ENCODE measurements at regions not wholly inside any gene's neighbourhood (a gene's known extent, or its start where the extent isn't known, plus 50 kb on each side); places are given as distances from the start of the nearest gene placed in this dataset.

DNA sequence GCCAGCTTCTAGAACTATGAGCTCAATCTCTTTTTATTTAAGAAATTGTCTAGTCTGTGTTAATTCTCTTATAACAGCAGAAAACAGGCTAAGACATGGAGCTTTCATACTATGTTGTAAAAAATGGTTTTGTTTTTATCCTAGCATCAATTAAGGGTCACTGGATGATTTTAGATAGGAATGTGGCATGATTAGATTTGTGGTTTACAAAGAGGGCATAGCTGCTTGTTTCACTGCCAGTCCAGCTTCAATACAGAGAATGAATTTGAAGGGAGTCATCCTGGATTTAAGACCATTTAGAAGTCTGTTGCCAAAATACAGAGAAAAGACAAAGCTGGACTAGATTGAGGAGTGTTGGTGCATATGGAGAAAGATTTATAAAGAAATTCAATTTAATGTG, 532.6 kb upstream of the CCDC54 start:
- Histone ChIP-seq H3K9me3 (no peaks in the 10 kb centered on the region), H3F3A (replicated peaks; ENCODE audit: insufficient read depth) (peaks cover 5% of the 10 kb centered on the region), H3K9ac (no peak overlapping the region), H3K79me2 (ENCODE audit: insufficient read depth) (0 out of 2 replicates have a peak, but pooled peaks cover 7% of the 10 kb centered on the region), H3K4me3 (ENCODE audit: low read depth in 2 of 2, low read length in 1 of 2) (no peak overlapping the region), H4K20me1 (ENCODE audit: insufficient read depth) (no peaks in the 10 kb centered on the region), H3K4me1 (ENCODE audit: control insufficient read depth in 1 of 2, insufficient read depth in 2 of 2, low read depth in 1 of 2, low read length in 1 of 2) (peaks cover 0 to 16% of the 10 kb centered on the region in 2 experiments; a peak in 1 of 4 replicates), H2AFZ (ENCODE audit: low read depth) (no peak overlapping the region), H3K9me2 (no peaks in the 10 kb centered on the region), H3K4me2 (no peak overlapping the region), H3K36me3 (replicated peaks in 1 of 2; ENCODE audit: control insufficient read depth in 1 of 2, insufficient read depth in 2 of 2, low read length in 1 of 2) (peaks cover 0 to 9% of the 10 kb centered on the region in 2 experiments), H3K27ac (ENCODE audit: low read depth in 2 of 2, low read length in 1 of 2) (peak overlapping the region in 1 of 2 experiments; percentile 5; a peak in 1 of 4 replicates), H3K27me3 (ENCODE audit: insufficient read depth) (no peaks in the 10 kb centered on the region)
- POLR2A ChIA-PET, result no interaction called here
- TF ChIP-seq MEF2A (IDR thresholded peaks at IDR 0.05; ENCODE audit: borderline replicate concordance, low read depth), result no peak
- TF ChIP-seq, protein P1, sequence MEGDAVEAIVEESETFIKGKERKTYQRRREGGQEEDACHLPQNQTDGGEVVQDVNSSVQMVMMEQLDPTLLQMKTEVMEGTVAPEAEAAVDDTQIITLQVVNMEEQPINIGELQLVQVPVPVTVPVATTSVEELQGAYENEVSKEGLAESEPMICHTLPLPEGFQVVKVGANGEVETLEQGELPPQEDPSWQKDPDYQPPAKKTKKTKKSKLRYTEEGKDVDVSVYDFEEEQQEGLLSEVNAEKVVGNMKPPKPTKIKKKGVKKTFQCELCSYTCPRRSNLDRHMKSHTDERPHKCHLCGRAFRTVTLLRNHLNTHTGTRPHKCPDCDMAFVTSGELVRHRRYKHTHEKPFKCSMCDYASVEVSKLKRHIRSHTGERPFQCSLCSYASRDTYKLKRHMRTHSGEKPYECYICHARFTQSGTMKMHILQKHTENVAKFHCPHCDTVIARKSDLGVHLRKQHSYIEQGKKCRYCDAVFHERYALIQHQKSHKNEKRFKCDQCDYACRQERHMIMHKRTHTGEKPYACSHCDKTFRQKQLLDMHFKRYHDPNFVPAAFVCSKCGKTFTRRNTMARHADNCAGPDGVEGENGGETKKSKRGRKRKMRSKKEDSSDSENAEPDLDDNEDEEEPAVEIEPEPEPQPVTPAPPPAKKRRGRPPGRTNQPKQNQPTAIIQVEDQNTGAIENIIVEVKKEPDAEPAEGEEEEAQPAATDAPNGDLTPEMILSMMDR (IDR thresholded peaks at IDR 0.05), result no peak
- no peak for TF ChIP-seq ZBTB33 (IDR thresholded peaks at IDR 0.05; ENCODE audit: borderline replicate concordance, low read depth)
- peak; percentile 37; the same call in 1 of the 2 replicates for TF ChIP-seq PBX3 (IDR thresholded peaks at IDR 0.05)
- TF ChIP-seq TCF12 (IDR thresholded peaks at IDR 0.05), result 0 out of 2 replicates have a peak, but pooled peaks have one; percentile 7
- no peak for DNase-seq
- CTCF ChIA-PET, result no interaction called here

DNA sequence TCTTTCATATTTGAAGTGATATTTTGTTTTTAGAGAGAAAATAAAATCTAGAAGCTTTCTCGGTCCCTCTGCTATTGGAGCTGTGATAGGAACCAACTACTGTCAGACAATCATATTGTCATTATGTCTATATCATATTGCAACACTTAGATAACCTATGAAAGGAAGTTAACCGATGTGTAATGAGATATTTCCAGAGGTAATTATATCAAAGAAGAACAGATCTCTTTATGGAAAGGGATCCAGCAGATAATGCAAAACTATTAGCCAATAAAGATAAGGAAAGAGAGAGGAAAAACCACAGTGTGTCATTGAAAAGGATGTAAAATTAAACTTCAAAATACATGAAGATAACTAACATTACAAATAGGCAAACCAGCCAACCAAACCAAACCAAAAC, 529.1 kb upstream of the CCDC54 start:
- no peaks in the 10 kb centered on the region for H3K9me3 ChIP-seq
- peaks cover 0 to 3% of the 10 kb centered on the region in 2 experiments for H3K36me3 ChIP-seq (replicated peaks in 1 of 2; ENCODE audit: control insufficient read depth in 1 of 2, insufficient read depth in 2 of 2, low read length in 1 of 2)
- H3K4me1 ChIP-seq (ENCODE audit: control insufficient read depth in 1 of 2, insufficient read depth in 2 of 2, low read depth in 1 of 2, low read length in 1 of 2), result peaks cover 0 to 14% of the 10 kb centered on the region in 2 experiments; a peak in 1 of 4 replicates
- H3K79me2 ChIP-seq (ENCODE audit: insufficient read depth), result 0 out of 2 replicates have a peak, but pooled peaks cover 7% of the 10 kb centered on the region
- H3K9ac ChIP-seq, result no peak overlapping the region
- no peaks in the 10 kb centered on the region for H3K9me2 ChIP-seq
- no peak overlapping the region for H3K27ac ChIP-seq (ENCODE audit: low read depth in 2 of 2, low read length in 1 of 2)
- no peak overlapping the region for H3K4me2 ChIP-seq
- no peak overlapping the region for H3K4me3 ChIP-seq (ENCODE audit: low read depth in 2 of 2, low read length in 1 of 2)
- ChIA-PET CTCF (interaction anchor here (1.2 kb wide), 1 partner anchor 14 kb away, joined by 3 read pairs; no protein-coding TSS in a partner anchor), POLR2A (no interaction called here)
- TF ChIP-seq GATA2 (CRISPR knock-in tag; IDR thresholded peaks at IDR 0.05) (peak; percentile 59), RCOR1 (IDR thresholded peaks at IDR 0.05; ENCODE audit: low read length) (peak; percentile 51; the same call in 1 of the 2 replicates), FOSL2 (IDR thresholded peaks at IDR 0.05; ENCODE audit: borderline replicate concordance, low read depth) (no peak), EP300 (IDR thresholded peaks at IDR 0.05; ENCODE audit: borderline replicate concordance in 1 of 2, low read depth in 1 of 2, low read length in 1 of 2) (no peak), FOXM1 (IDR thresholded peaks at IDR 0.05; ENCODE audit: low read depth) (no peak)
- no peak for DNase-seq
- no peaks in the 10 kb centered on the region for H4K20me1 ChIP-seq (ENCODE audit: insufficient read depth)
- WGBS (ENCODE audit: low lambda C conversion rate), result 48% methylated on average over 2 of the region's 2 CpGs
- no peak overlapping the region; the same call in 1 of the 2 replicates for H2AFZ ChIP-seq (ENCODE audit: low read depth)
- H3F3A ChIP-seq (replicated peaks; ENCODE audit: insufficient read depth), result peaks cover 10% of the 10 kb centered on the region
- H3K27me3 ChIP-seq (ENCODE audit: insufficient read depth), result no peaks in the 10 kb centered on the region

Data from SK-N-SH (cell line).